PC-3 (cell line): ENCODE measurements at regions not wholly inside any gene's neighbourhood (a gene's known extent, or its start where the extent isn't known, plus 50 kb on each side); places are given as distances from the start of the nearest gene placed in this dataset.

Source experiments
- CTCF ChIP-seq: fragments of 300-600 bp; sonication (generic); conservative IDR thresholded peaks from 2 replicates; pipeline ENCODE4 v1.5.1; 2017; ENCODE audit warnings: antibody characterized with exemption, low read depth, mild to moderate bottlenecking, low read length
- EZH2 ChIP-seq: fragments of 300-600 bp; sonication (generic); IDR thresholded peaks from one replicate; pipeline ENCODE4 v1.6.1; 2017; ENCODE audit warnings: antibody characterized with exemption, mild to moderate bottlenecking, low read length; ENCODE audit not compliant: unreplicated experiment

GRCh38 chr7:46678421-46678820 is 757.3 kb upstream of the IGFBP3 start:
- no peak for TF ChIP-seq CTCF
- no peak for TF ChIP-seq EZH2
